ENCODE measurements at regions not wholly inside any gene's neighbourhood (a gene's known extent, or its start where the extent isn't known, plus 50 kb on each side); places are given as distances from the start of the nearest gene placed in this dataset.
"Not testable (repeated sequence)": the region's sequence is repeated elsewhere in the genome, so short reads cannot be mapped to it uniquely, and the experiment has no call there.

DNA sequence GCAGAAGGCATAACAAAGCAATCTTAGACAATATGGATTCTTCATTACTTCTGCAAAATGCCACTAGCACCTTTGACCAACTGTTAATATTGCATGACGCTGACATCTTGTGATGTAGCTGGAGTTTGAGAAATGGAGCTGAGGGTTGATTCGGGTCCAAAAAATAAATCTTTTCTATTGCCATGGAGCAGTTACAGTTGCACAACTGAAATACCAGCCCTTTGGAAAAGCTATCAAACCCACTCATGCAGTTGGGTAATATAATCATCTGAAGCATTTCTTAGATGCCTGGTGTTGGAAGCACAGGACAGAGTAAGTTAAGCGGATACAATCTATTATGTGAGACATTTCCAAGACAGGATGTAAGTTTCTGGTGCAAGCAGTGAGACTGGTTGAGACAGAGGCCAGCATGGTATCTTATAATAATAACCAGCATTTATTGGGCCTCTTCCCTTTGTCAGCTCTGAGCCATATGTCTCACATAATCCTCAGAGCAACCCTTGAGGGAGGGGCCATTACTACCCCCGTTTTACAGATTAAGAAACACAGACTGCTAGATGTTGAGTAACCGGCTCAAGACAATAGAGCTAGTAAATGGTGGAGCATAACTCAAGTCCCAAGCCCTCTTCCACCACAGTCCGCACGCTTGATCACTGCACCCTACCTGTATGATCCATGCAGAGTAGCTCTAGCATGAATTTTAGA is 74.9 kb upstream of the CAPRIN1 start:
- intact Hi-C loops (cut with micrococcal nuclease) = no loop called here
- ATAC-seq = no peak

GRCh38 chr11:33974804-33975203 is 76.7 kb upstream of the CAPRIN1 start:
- DNase-seq (no peak), ATAC-seq (no peak)
- intact Hi-C loops (cut with micrococcal nuclease) = no loop called here

More for the DNA sequence above, 74.9 kb upstream of the CAPRIN1 start:
- DNase-seq = no peak

DNA sequence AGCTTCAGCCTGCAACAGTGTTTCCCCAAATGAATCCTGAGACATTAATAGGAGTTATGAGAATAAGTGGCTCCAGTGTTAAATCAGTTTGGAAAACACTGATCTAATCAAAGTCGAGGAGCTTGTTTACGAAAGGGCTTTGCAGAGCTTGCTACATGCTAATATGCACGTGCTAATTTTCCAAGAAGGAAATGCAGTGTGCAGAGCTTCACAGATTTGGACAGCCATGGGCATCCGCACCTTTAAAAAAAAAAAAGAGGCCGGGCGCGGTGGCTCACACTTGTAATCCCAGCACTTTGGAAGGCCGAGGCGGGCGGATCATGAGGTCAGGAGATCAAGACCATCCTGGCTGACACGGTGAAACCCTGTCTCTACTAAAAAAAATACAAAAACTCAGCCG is 79.7 kb upstream of the LMO2 start:
- DNase-seq, ATAC-seq: not testable (repeated sequence)
- intact Hi-C loops (cut with micrococcal nuclease) = loop anchor here (1.0 kb wide), 1 partner anchor 113 kb away; no protein-coding TSS in a partner anchor

DNA sequence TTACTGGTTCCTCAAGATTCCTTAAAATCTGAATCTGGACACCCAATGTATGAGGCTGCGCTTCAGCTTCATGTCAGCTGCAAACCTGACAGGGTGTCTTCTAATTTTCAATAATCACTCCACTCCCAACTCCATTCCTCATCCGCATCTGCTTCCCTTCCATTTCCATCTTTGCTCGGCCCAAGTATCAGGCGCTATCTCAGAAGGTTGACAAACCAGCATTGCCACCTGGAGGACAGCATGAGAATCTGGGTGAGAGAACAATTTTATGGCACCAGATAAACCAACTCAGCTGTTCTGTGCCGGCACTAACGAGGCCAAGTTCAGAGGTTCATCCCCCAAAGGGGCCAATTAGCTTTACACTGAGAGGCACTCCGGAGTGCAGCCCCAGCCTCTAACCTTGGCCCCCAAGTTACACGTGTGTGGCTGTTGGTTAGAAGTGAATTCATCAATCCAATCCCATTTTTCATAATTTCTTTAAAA is 79.1 kb upstream of the LMO2 start:
- intact Hi-C loops (cut with micrococcal nuclease) = loop anchor here (1.0 kb wide), 1 partner anchor 113 kb away; no protein-coding TSS in a partner anchor
- DNase-seq (no peak), ATAC-seq (peak; percentile 80)

DNA sequence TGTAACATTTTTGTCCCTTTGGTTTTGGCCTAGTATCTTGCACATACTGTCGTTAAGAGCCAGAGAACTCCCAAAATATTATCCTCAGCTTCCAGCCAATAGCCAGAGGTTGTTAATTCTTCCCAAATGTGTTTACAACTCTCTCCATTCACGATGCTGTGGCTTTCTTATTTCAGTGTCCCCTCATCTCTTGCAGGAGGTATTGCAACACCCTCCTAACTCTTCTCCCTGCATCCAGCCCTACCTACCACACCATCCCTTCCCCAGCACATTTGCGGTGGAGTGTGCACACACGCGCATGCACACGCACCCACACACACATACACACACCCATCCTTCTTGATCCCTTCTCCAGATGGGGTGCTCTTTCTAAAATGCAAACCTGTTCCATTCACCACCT is 75.6 kb upstream of the LMO2 start:
- ATAC-seq = no peak
- DNase-seq = no peak
- intact Hi-C loops (cut with micrococcal nuclease) = no loop called here

GRCh38 chr11:33965032-33965431 is 73.2 kb upstream of the LMO2 start:
- no peak for DNase-seq
- ATAC-seq = no peak
- intact Hi-C loops (cut with micrococcal nuclease) = no loop called here

DNA sequence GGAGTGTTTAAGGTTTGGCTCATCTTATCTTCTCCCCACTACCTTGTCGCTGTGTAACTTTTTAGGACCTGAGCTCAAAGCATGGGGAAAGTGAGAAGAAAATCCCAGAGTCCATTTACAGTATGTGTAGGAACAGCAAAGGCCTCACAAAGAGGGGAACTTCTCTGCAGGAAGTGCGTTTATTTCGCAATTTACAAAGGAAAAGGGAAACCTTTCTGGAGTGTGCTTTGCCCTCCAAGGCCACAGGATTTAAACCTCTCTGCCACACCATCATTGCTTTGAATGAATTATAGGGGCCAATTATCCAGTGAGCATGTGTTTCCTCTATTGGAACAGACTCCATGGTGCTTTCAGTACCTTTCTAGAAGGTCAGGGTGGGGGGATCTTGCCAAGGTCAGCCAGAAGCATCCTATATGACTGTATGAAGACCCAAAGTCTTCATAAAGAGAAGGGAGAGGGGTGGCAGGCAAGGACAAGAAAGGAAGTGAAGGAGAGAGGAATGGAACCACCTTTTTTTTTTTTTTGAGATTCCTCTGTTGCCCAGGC is 68.1 kb upstream of the LMO2 start:
- intact Hi-C loops (cut with micrococcal nuclease) = no loop called here
- ATAC-seq (no peak), DNase-seq (no peak)

DNA sequence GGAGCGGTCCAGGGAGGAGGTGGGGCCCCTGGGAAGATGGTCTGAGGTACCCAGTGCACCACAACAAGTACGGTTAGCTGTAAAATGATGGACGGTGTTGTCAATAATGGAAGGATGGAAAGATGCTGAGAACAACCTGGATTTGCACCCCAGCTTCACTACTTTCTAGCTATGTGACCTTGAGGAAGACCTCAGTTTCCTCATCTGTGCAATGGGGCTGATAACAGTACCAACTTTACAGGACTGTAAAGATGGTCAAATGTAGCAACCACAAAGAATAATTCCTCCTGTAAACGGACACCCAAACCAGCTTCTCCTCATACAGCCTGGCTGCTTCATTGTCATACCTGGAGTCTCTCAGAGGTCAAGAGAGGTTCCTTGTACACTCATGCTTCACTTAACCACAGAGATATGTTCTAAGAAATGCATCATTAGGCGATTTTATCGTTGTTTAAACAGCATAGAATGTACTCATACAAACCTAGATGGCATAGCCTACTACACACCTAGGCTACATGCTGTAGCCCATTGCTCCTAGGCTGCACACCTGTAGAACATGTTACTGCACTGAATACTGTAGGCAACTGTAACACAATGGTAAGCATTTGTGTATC is 65.5 kb upstream of the LMO2 start:
- ATAC-seq = no peak
- intact Hi-C loops (cut with micrococcal nuclease) = no loop called here

DNA sequence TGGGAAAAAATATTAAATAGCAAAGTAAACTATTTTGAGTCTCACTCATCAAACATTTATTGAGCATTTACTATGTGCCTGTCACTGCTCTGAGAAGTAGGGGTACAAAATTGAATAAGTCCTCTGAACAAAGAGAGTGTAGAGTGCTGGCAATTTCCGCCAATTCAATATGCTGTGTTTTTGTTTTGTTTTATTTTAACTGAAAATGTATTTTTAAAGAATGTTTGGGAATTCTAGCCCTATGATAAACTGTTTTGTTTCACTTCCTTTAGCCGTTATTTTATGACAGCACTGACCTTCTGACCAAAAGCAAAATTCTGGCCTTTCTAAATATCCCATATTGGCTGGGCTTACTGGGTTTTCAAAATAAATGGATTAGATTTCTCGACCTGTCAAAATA is 64.7 kb upstream of the LMO2 start:
- DNase-seq (no peak), ATAC-seq (no peak)
- intact Hi-C loops (cut with micrococcal nuclease) = no loop called here

More for the DNA sequence above, 65.5 kb upstream of the LMO2 start:
- no peak for DNase-seq

DNA sequence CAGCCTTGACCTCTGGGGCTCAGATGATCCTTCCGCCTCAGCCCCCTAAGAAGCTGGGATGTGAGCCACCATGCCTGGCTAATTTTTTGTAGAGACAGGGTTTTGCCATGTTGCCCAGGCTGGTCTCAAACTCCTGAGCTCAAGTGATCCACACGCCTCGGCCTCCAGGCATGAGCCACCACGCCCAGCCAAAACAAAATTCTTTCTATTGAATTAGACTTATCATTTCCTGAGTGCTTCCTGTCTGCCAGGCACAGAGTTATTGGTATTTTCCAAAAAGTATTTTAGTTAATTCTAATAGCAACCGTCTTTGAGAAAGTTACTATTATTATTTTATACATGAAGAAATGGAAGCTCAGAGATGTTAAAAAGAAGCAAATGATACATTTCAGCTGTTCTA is 61.4 kb upstream of the LMO2 start:
- ATAC-seq (no peak), DNase-seq (no peak)
- intact Hi-C loops (cut with micrococcal nuclease) = no loop called here

DNA sequence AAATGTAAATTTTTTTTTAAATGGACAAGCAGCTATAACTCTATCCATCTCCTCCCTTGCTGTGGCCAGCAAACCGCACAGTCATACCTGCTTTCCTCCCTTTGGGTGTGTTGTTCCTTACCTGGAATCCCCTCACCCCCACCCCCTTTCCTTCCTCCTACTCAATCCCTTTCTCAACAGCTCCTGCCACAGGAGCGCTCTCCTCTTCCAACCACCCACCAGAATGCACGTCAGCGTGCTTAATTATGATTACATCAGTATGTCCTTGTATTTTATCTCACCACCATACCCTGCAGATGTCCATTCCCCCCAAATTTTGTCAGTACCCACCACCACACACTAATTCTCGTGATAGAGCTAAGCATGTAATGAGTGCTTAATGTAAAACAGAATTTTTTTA is 60.9 kb upstream of the LMO2 start:
- no peak for DNase-seq
- ATAC-seq = no peak
- intact Hi-C loops (cut with micrococcal nuclease) = no loop called here

DNA sequence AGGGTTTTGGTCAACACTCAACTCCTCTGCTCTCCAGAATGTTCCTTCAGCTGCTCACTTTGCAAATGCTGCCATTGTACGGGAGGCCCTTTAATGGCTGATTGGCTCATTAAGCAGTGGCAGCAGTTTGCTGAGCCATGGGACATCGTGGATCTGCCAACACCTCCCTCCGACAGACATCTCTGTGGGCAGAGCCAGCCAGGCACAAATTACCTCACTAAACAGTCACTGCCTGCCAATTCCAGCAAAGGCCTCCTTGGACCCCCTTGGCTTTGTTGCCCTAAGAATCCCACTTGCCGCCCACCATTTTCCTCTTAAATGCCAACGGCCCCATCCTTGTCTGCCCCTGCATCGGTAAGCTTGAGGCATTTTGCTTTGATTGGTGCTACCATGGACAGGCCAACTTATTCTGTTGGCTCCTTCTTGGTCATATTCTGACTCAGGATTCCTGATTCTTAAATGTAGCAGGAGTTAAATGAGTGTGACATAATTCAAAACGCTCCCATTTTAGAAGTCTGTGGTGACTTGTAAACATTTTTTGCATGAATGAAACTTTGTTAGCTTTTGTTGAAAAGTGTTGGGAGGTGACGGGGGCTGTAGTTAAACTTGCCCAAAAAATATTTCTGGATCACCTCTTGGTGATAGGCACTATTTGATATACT is 57.5 kb upstream of the LMO2 start:
- peak; percentile 64 for ATAC-seq
- intact Hi-C loops (cut with micrococcal nuclease) = no loop called here
- DNase-seq = no peak

DNA sequence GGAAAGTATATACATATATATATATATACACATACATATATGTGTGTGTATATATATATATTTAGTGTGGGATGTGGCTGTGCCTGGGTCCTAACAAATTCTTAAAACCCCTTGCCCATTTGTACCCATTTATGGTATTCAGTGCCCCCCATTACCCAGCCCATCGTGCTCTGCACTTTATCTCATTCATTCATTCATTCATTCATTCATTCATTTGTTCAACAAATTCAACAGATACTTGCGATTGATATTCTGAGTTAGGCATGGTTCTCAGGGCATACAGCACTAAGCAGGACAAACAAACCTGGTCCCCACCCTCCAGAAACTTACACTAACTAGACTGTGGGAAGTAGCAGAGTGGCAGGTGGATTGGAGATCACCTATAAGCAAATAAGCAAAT is 56.6 kb upstream of the LMO2 start:
- ATAC-seq = no peak
- DNase-seq = no peak
- intact Hi-C loops (cut with micrococcal nuclease) = no loop called here

DNA sequence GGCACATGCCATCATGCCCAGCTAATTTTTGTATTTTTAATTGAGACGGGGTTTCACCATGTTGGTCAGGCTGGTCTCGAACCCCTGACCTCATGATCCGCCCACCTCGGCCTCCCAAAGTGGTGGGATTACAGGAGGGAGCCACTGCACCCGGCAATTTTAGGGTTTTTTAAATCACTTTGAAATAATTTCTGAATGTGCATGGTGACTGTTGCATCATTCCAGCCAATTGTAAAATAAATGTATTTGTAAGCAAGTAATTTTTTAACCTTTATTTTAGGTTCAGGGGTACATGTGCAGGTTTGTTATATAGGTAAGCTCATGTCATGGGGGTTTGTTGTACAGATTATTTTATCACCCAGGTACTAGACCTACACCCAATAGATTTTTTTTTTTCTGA is 56.0 kb upstream of the LMO2 start:
- intact Hi-C loops (cut with micrococcal nuclease); ATAC-seq; DNase-seq: not testable (repeated sequence)

GRCh38 chr11:33946930-33947329 is 55.1 kb upstream of the LMO2 start:
- intact Hi-C loops (cut with micrococcal nuclease) = no loop called here
- ATAC-seq (no peak), DNase-seq (no peak)

GRCh38 chr11:33945481-33946268 is 53.8 kb upstream of the LMO2 start:
- DNase-seq = no peak
- intact Hi-C loops (cut with micrococcal nuclease) = no loop called here
- ATAC-seq = no peak

- ATAC-seq (no peak), DNase-seq (no peak)
- intact Hi-C loops (cut with micrococcal nuclease) = no loop called here
Measured at GRCh38 chr11:33944693-33945424, 53.0 kb upstream of the LMO2 start.

DNA sequence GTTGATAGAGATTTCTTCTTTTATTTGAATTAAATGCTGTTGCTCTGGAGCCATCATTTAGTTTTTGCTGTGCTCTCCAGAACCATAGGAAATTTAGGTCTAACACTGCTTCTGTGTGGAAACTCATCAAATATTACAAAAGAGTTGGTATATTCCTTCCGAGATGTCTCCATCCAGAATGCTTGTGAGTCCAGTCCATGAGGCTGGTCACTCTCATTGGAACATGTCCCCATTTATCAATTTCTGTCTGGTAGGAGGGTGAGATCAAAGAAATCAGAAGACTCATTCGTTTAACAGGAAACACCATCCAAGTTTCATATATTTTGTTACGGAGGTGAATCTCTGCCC is 52.4 kb upstream of the LMO2 start:
- no peak for ATAC-seq
- intact Hi-C loops (cut with micrococcal nuclease) = no loop called here
- DNase-seq = no peak

DNA sequence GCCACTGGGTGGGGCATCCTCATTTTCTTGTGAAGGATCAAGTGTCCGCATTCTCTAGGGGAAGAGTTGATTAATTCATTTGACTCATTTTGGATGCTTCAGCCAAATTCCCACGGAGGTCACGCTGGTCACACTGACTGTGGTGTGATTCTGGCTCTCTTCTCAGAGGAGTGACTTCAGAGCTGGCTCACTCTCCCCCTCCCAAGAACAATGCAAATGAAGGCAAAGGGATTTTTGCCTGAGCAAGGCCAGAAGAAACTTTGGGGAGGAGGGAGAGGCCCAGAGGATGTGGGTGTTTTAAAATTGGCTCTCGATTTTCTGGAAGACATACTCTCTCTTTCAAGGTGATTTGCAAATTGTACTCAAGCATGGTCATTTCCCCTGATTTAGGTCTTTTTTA is 51.1 kb upstream of the LMO2 start:
- peak; percentile 77 for ATAC-seq
- peak; percentile 46 for DNase-seq
- intact Hi-C loops (cut with micrococcal nuclease) = no loop called here
